ENCODE measurements at regions not wholly inside any gene's neighbourhood (a gene's known extent, or its start where the extent isn't known, plus 50 kb on each side); places are given as distances from the start of the nearest gene placed in this dataset.

DNA sequence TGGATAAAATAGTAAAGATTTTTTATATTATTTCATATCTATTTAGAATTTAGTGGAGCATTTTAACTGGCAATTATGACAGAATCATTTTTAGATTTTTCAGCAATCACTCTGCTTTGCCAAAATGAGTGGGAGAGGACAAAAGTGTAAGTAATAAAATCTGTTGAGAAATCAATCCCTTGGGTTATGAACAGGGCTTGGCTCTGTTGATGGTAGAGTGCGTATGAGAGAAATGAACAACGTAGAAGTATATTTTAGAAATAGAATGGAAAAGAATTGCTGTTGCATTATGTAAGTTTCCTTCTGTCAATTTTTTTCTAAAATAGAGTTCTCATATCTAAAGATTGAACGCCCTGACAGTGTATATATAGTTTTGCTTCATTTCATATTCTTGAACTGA, 154.1 kb upstream of the PRDM9 start:
- no peak for DNase-seq (ENCODE audit: low read depth)
- no peaks in the 10 kb centered on the region for H3K27me3 ChIP-seq (ENCODE audit: control insufficient read depth, insufficient read depth, low read length)
- TF ChIP-seq, protein P1, sequence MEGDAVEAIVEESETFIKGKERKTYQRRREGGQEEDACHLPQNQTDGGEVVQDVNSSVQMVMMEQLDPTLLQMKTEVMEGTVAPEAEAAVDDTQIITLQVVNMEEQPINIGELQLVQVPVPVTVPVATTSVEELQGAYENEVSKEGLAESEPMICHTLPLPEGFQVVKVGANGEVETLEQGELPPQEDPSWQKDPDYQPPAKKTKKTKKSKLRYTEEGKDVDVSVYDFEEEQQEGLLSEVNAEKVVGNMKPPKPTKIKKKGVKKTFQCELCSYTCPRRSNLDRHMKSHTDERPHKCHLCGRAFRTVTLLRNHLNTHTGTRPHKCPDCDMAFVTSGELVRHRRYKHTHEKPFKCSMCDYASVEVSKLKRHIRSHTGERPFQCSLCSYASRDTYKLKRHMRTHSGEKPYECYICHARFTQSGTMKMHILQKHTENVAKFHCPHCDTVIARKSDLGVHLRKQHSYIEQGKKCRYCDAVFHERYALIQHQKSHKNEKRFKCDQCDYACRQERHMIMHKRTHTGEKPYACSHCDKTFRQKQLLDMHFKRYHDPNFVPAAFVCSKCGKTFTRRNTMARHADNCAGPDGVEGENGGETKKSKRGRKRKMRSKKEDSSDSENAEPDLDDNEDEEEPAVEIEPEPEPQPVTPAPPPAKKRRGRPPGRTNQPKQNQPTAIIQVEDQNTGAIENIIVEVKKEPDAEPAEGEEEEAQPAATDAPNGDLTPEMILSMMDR (IDR thresholded peaks at IDR 0.05; ENCODE audit: insufficient read depth, low read length, poor library complexity, severe bottlenecking): no peak
- no peaks in the 10 kb centered on the region for H3K36me3 ChIP-seq (ENCODE audit: control insufficient read depth, insufficient read depth, low read length)
- no peak overlapping the region for H3K4me3 ChIP-seq (ENCODE audit: low read depth, low read length)

DNA sequence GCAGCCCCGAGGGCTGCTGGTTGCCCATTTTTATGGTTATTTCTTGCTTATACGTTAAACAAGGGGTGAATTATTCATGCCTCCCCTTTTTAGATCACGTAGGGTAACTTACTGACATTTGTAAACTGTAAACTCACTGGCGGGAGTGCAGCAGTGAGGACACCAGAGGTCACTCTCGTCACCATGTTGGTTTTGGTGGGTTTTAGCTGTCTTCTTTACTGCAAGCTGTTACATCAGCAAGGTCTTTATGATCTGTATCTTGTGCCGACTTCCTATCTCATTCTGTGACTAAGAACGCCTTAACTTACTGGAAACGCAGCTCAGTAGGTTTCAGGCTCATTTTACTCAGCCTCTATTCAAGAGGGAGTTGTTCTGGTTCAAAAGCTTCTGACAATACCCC, 155.0 kb upstream of the PRDM9 start:
- TF ChIP-seq, protein P1 (IDR thresholded peaks at IDR 0.05; ENCODE audit: insufficient read depth, low read length, poor library complexity, severe bottlenecking): peak; percentile 23

DNA sequence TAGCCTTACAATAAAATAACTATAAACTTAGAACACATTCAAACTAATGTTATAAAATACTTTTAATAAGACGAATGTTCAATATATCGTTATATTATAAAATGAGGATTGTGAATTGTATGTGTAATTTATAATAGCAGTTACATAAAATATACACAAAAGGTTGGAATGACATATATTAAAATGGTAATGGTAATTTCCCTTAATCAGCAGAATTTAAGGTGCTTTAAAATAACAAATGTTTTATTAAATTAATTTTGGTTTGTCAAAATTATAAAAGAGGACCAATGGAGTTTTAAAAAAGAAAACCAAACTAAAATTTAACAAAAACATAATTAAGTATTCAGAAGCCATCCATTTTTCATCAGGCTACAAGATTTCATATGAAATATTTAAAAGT, 164.3 kb upstream of the PRDM9 start:
- Histone ChIP-seq H3K4me3 (ENCODE audit: low read depth, low read length) (no peak overlapping the region), H3K27me3 (ENCODE audit: control insufficient read depth, insufficient read depth, low read length) (no peaks in the 10 kb centered on the region), H3K36me3 (ENCODE audit: control insufficient read depth, insufficient read depth, low read length) (no peaks in the 10 kb centered on the region)
- TF ChIP-seq, protein P1 (IDR thresholded peaks at IDR 0.05; ENCODE audit: insufficient read depth, low read length, poor library complexity, severe bottlenecking): no peak
- DNase-seq (ENCODE audit: low read depth): no peak

More for the DNA sequence above, 155.0 kb upstream of the PRDM9 start:
- no peak for DNase-seq (ENCODE audit: low read depth)
- Histone ChIP-seq H3K4me3 (ENCODE audit: low read depth, low read length) (no peak overlapping the region), H3K36me3 (ENCODE audit: control insufficient read depth, insufficient read depth, low read length) (no peaks in the 10 kb centered on the region), H3K27me3 (ENCODE audit: control insufficient read depth, insufficient read depth, low read length) (no peaks in the 10 kb centered on the region)

DNA sequence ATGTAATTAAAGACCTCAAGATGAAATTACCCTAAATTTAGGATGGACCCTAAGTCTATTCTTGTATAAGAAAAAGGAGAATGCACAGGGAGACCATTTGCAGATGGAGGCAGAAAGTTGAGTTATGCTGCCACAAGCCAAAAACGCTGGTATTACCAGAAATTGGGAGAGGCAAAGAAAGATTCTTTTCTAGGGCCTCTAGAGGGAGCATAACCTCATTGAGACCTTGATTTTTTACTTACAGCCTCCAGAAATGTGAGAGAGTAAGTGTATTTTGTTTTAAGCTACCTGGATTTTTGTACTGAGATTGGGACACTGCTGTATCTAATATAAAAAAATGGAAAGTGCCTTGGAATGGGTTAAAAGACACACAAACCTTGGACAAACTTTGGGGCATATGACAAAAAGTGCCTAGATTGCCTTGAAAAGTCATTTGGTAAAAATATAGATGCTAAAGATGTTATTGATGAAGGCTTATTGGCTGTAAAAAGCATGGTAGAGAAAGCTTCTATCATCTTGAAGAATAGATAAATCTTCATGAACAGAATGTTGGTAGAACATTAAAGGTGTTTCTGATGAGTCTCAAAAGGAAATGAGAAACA, 174.7 kb upstream of the PRDM9 start:
- Histone ChIP-seq H3K4me3 (ENCODE audit: low read depth, low read length) (no peak overlapping the region), H3K36me3 (ENCODE audit: control insufficient read depth, insufficient read depth, low read length) (no peaks in the 10 kb centered on the region), H3K27me3 (ENCODE audit: control insufficient read depth, insufficient read depth, low read length) (no peaks in the 10 kb centered on the region)
- DNase-seq (ENCODE audit: low read depth): no peak
- TF ChIP-seq, protein P1 (IDR thresholded peaks at IDR 0.05; ENCODE audit: insufficient read depth, low read length, poor library complexity, severe bottlenecking): peak; percentile 52

DNA sequence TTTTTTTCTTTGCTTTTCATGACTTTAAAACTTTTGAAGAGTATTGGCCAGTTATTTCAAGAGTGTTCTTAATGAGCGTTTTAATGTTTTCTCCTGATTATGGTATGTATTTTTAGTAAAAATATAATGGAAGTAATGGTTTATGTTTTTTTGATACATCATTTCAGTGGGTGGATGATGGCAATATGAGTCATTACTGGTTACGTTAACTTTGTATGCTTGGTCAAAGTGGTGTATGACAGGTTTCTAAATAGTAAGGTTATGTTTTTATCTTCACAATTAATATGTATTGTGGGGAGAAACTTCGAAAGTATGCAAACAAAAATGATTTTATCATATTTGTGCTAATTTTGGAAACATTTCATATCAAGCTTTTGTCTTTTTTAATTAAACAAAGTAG, 176.7 kb upstream of the PRDM9 start:
- TF ChIP-seq, protein P1 (IDR thresholded peaks at IDR 0.05; ENCODE audit: insufficient read depth, low read length, poor library complexity, severe bottlenecking): no peak
- no peak for DNase-seq (ENCODE audit: low read depth)
- H3K36me3 ChIP-seq (ENCODE audit: control insufficient read depth, insufficient read depth, low read length): no peaks in the 10 kb centered on the region
- H3K4me3 ChIP-seq (ENCODE audit: low read depth, low read length): no peak overlapping the region
- H3K27me3 ChIP-seq (ENCODE audit: control insufficient read depth, insufficient read depth, low read length): no peaks in the 10 kb centered on the region

DNA sequence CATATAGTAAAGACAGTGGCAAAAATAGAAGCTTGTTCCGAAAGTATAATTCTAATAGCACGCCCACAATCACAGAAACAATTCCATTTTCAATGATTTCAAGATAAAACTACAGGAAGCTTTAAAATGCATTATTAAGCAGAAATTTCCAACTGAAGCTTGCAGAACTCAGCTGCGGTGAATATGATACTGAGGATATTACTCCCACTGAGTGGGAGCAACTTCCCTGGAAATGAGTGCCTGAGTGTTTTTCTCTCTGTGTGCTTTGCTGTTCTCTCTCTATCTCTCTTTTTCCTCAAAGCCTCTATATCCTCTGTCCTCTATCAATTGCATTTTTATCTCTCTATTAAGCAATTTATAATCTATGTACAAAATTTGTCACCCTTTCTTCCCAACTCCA, 187.5 kb upstream of the PRDM9 start:
- H3K4me3 ChIP-seq (ENCODE audit: low read depth, low read length): no peak overlapping the region
- H3K27me3 ChIP-seq (ENCODE audit: control insufficient read depth, insufficient read depth, low read length): no peaks in the 10 kb centered on the region
- DNase-seq (ENCODE audit: low read depth): no peak
- H3K36me3 ChIP-seq (ENCODE audit: control insufficient read depth, insufficient read depth, low read length): no peaks in the 10 kb centered on the region
- TF ChIP-seq, protein P1 (IDR thresholded peaks at IDR 0.05; ENCODE audit: insufficient read depth, low read length, poor library complexity, severe bottlenecking): no peak
